ENCODE measurements at regions not wholly inside any gene's neighbourhood (a gene's known extent, or its start where the extent isn't known, plus 50 kb on each side); places are given as distances from the start of the nearest gene placed in this dataset.

DNA sequence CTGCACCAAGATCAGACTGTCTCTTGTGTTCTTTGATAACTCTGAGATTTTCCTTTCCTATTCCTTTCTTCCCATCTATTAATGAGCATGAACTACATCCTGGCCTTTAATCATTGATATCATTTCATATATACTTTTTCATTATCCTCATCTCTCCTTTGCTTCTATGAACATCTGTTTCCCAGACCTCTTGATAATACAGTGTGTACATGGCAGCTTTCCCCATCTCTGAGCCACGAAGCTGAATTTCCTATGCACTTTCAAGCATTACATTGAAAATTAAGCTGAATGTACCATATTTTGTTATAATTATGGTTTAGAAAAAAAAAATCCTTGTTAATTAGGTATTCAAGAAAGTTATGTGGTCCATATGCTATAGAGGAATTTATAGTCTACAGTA is 60.9 kb upstream of the CREB5 start:
- Histone ChIP-seq H3K18ac (ENCODE audit: low read depth, low read length) (no peak overlapping the region), H3K56ac (ENCODE audit: extremely low read depth, insufficient read depth, low read length) (no peak overlapping the region), H3K9ac (ENCODE audit: low read depth, low read length) (no peak overlapping the region), H4K5ac (ENCODE audit: low read depth, low read length) (no peak overlapping the region), H4K91ac (ENCODE audit: insufficient read depth, low read depth, low read length) (no peak overlapping the region), H3K79me1 (ENCODE audit: low read depth in 1 of 2, low read length in 2 of 2) (no peaks in the 10 kb centered on the region), H3K4me3 (ENCODE audit: insufficient read depth, low read depth, low read length) (no peak overlapping the region), H2AFZ (replicated peaks; ENCODE audit: low read length, poor library complexity) (no peak overlapping the region), H4K8ac (ENCODE audit: low read depth in 2 of 2, low read length in 2 of 2) (no peak overlapping the region), H4K20me1 (ENCODE audit: insufficient read depth, low read length) (no peaks in the 10 kb centered on the region), H2AK9ac (replicated peaks; ENCODE audit: low read depth, low read length, poor library complexity) (no peak overlapping the region), H2BK20ac (ENCODE audit: low read depth, low read length) (no peak overlapping the region), H3K4ac (ENCODE audit: low read depth, low read length) (no peak overlapping the region), H2BK5ac (ENCODE audit: low read depth, low read length, poor library complexity, severe bottlenecking) (no peak overlapping the region), H3K9me1 (ENCODE audit: insufficient read depth, low read length) (0 out of 2 replicates have a peak, but pooled peaks cover 2% of the 10 kb centered on the region), H3K4me2 (ENCODE audit: low read depth, low read length) (no peak overlapping the region), H3K36me3 (ENCODE audit: control insufficient read depth, insufficient read depth, low read length) (no peaks in the 10 kb centered on the region), H3K4me1 (ENCODE audit: control insufficient read depth, insufficient read depth, low read length) (peaks cover 13% of the 10 kb centered on the region), H3K14ac (replicated peaks; ENCODE audit: low read depth, low read length) (no peak overlapping the region), H3K9me3 (ENCODE audit: control insufficient read depth, insufficient read depth, low read length) (no peaks in the 10 kb centered on the region), H2BK120ac (ENCODE audit: low read depth, low read length) (no peak overlapping the region), H2BK15ac (ENCODE audit: low read depth, low read length) (no peak overlapping the region), H2AK5ac (ENCODE audit: low read depth, low read length) (no peak overlapping the region), H3K27ac (ENCODE audit: insufficient read depth, low read length) (no peak overlapping the region), H3K27me3 (ENCODE audit: control insufficient read depth, insufficient read depth, low read length) (no peaks in the 10 kb centered on the region; the same call in 1 of the 2 replicates), H3K23ac (ENCODE audit: low read depth, low read length) (no peak overlapping the region)
- no peak for ATAC-seq (ENCODE audit: low read depth)
- no peak for DNase-seq
- POLR2A ChIA-PET (ENCODE audit: unreplicated experiment): no interaction called here
- TF ChIP-seq RCOR1 (IDR thresholded peaks at IDR 0.05; ENCODE audit: insufficient replicate concordance, low read length) (no peak), RFX5 (IDR thresholded peaks at IDR 0.05; ENCODE audit: low read depth, low read length) (no peak), SMC3 (IDR thresholded peaks at IDR 0.05; ENCODE audit: low read depth, low read length) (no peak), MAZ (IDR thresholded peaks at IDR 0.05; ENCODE audit: borderline replicate concordance, low read depth, low read length) (no peak), NFE2L2 (IDR thresholded peaks at IDR 0.05; ENCODE audit: low read depth, low read length) (no peak), RAD21 (IDR thresholded peaks at IDR 0.05; ENCODE audit: low read length) (no peak), BHLHE40 (IDR thresholded peaks at IDR 0.05; ENCODE audit: low read depth, low read length) (no peak), CHD1 (IDR thresholded peaks at IDR 0.05; ENCODE audit: low read depth, low read length) (no peak), MXI1 (IDR thresholded peaks at IDR 0.05; ENCODE audit: borderline replicate concordance, low read depth, low read length) (no peak), FOS (IDR thresholded peaks at IDR 0.05; ENCODE audit: low read depth, low read length) (no peak), MAFK (IDR thresholded peaks at IDR 0.05; ENCODE audit: low read depth, low read length) (no peak), POLR2A (IDR thresholded peaks at IDR 0.05; ENCODE audit: low read depth, low read length) (no peak), CEBPB (IDR thresholded peaks at IDR 0.05; ENCODE audit: low read depth, low read length) (no peak)
- TF ChIP-seq, protein P1, sequence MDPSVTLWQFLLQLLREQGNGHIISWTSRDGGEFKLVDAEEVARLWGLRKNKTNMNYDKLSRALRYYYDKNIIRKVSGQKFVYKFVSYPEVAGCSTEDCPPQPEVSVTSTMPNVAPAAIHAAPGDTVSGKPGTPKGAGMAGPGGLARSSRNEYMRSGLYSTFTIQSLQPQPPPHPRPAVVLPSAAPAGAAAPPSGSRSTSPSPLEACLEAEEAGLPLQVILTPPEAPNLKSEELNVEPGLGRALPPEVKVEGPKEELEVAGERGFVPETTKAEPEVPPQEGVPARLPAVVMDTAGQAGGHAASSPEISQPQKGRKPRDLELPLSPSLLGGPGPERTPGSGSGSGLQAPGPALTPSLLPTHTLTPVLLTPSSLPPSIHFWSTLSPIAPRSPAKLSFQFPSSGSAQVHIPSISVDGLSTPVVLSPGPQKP (IDR thresholded peaks at IDR 0.05; ENCODE audit: borderline replicate concordance, low read depth, low read length): no peak
- TF ChIP-seq, protein P2, sequence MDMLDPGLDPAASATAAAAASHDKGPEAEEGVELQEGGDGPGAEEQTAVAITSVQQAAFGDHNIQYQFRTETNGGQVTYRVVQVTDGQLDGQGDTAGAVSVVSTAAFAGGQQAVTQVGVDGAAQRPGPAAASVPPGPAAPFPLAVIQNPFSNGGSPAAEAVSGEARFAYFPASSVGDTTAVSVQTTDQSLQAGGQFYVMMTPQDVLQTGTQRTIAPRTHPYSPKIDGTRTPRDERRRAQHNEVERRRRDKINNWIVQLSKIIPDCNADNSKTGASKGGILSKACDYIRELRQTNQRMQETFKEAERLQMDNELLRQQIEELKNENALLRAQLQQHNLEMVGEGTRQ (IDR thresholded peaks at IDR 0.05; ENCODE audit: low read depth, low read length): no peak
- TF ChIP-seq, protein P3, sequence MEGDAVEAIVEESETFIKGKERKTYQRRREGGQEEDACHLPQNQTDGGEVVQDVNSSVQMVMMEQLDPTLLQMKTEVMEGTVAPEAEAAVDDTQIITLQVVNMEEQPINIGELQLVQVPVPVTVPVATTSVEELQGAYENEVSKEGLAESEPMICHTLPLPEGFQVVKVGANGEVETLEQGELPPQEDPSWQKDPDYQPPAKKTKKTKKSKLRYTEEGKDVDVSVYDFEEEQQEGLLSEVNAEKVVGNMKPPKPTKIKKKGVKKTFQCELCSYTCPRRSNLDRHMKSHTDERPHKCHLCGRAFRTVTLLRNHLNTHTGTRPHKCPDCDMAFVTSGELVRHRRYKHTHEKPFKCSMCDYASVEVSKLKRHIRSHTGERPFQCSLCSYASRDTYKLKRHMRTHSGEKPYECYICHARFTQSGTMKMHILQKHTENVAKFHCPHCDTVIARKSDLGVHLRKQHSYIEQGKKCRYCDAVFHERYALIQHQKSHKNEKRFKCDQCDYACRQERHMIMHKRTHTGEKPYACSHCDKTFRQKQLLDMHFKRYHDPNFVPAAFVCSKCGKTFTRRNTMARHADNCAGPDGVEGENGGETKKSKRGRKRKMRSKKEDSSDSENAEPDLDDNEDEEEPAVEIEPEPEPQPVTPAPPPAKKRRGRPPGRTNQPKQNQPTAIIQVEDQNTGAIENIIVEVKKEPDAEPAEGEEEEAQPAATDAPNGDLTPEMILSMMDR (conservative IDR thresholded peaks at IDR 0.05; ENCODE audit: low read depth, low read length): no peak
- no TSS peak for BruUV-seq (replicated peaks)
- WGBS, 2 experiments (ENCODE audit: extremely low coverage in 2 of 2, insufficient read length in 1 of 2): no CpG with 5 or more reads among the region's 1 CpG
- intact Hi-C loops (cut with micrococcal nuclease): no loop called here
- dilution Hi-C loops (cut with HindIII; ENCODE audit: low sequenced_read_pairs, unreplicated experiment): no loop called here
- in situ Hi-C loops (cut with MboI; ENCODE audit: low sequenced_read_pairs): no loop called here
- CTCF ChIA-PET: no interaction called here

All from IMR-90 (cell line).